Trophoblast cell (in vitro differentiated cells and primary cell): ENCODE measurements at regions not wholly inside any gene's neighbourhood (a gene's known extent, or its start where the extent isn't known, plus 50 kb on each side); places are given as distances from the start of the nearest gene placed in this dataset.

Source experiments
- DNase-seq, 2 donors: peaks; one replicate each; pipeline ENCODE4 v3.0.0-alpha.2; 2016
- H2AFZ ChIP-seq: 2 replicates; pipeline ENCODE4 v1.6.1; 2013; ENCODE audit warnings: low read length, moderate library complexity, mild to moderate bottlenecking; ENCODE audit not compliant: insufficient read depth, poor library complexity
- H2AK5ac ChIP-seq: 2 replicates; pipeline ENCODE4 v1.6.1; 2013; ENCODE audit warnings: mild to moderate bottlenecking, low read length
- H2BK120ac ChIP-seq: 2 replicates; pipeline ENCODE4 v1.6.1; 2013; ENCODE audit warnings: low read length, mild to moderate bottlenecking, moderate library complexity; ENCODE audit not compliant: insufficient read depth, poor library complexity
- H2BK12ac ChIP-seq: 2 replicates; pipeline ENCODE4 v1.6.1; 2013; ENCODE audit warnings: mild to moderate bottlenecking, low read length, moderate library complexity
- H2BK5ac ChIP-seq: 2 replicates; pipeline ENCODE4 v1.6.1; 2013; ENCODE audit warnings: low read length, low read depth, moderate library complexity, mild to moderate bottlenecking; ENCODE audit not compliant: poor library complexity
- H3K14ac ChIP-seq: 2 replicates; pipeline ENCODE4 v1.6.1; 2013; ENCODE audit warnings: mild to moderate bottlenecking, low read length
- H3K18ac ChIP-seq: 2 replicates; pipeline ENCODE4 v1.6.1; 2013; ENCODE audit warnings: mild to moderate bottlenecking, low read length
- H3K23ac ChIP-seq: 2 replicates; pipeline ENCODE4 v1.6.1; 2013; ENCODE audit warnings: low read length
- H3K27ac ChIP-seq: 2 replicates; pipeline ENCODE4 v1.5.1; 2013; ENCODE audit warnings: low read depth, mild to moderate bottlenecking, inconsistent platforms, low read length, moderate library complexity
- H3K27me3 ChIP-seq: 2 replicates; pipeline ENCODE4 v1.6.1; 2013; ENCODE audit warnings: inconsistent platforms, mild to moderate bottlenecking, low read length, moderate library complexity; ENCODE audit not compliant: insufficient read depth
- H3K36me3 ChIP-seq, 2 experiments: 1 replicate in 1 of 2; 2 replicates in 1 of 2; pipeline ENCODE4 v1.6.1; 2013; ENCODE audit warnings: low read length in 2 of 2, mild to moderate bottlenecking in 2 of 2, moderate library complexity in 1 of 2; ENCODE audit not compliant: insufficient read depth in 2 of 2, control insufficient read depth in 1 of 2
- H3K4ac ChIP-seq: 2 replicates; pipeline ENCODE4 v1.6.1; 2013; ENCODE audit warnings: low read depth, mild to moderate bottlenecking, low read length, moderate library complexity
- H3K4me1 ChIP-seq, 2 experiments: 1 replicate in 1 of 2; 2 replicates in 1 of 2; pipeline ENCODE4 v1.6.1; 2013; ENCODE audit warnings: low read length in 2 of 2, mild to moderate bottlenecking in 2 of 2, moderate library complexity in 1 of 2; ENCODE audit not compliant: insufficient read depth in 2 of 2, control insufficient read depth in 1 of 2
- H3K4me2 ChIP-seq: 2 replicates; pipeline ENCODE4 v1.6.1; 2013; ENCODE audit warnings: inconsistent platforms, mild to moderate bottlenecking, low read length, moderate library complexity
- H3K4me3 ChIP-seq: 2 replicates; pipeline ENCODE4 v1.5.1; 2013; ENCODE audit warnings: mild to moderate bottlenecking, low read depth, low read length, inconsistent platforms
- H3K79me1 ChIP-seq: one replicate; pipeline ENCODE4 v1.6.1; 2013; ENCODE audit warnings: low read length
- H3K79me2 ChIP-seq: 2 replicates; pipeline ENCODE4 v1.6.1; 2013; ENCODE audit warnings: low read length, mild to moderate bottlenecking; ENCODE audit not compliant: control insufficient read depth, insufficient read depth, poor library complexity
- H3K9ac ChIP-seq: 2 replicates; pipeline ENCODE4 v1.6.1; 2013; ENCODE audit warnings: mild to moderate bottlenecking, low read length
- H3K9me3 ChIP-seq: 2 replicates; pipeline ENCODE4 v1.6.1; 2013; ENCODE audit warnings: low read depth, mild to moderate bottlenecking, control low read depth, inconsistent platforms, low read length; ENCODE audit not compliant: insufficient read depth
- H4K12ac ChIP-seq: 2 replicates; pipeline ENCODE4 v1.6.1; 2013; ENCODE audit warnings: low read depth, mild to moderate bottlenecking, low read length, moderate library complexity
- H4K8ac ChIP-seq: 2 replicates; pipeline ENCODE4 v1.6.1; 2013; ENCODE audit warnings: low read depth, mild to moderate bottlenecking, low read length, moderate library complexity
- H4K91ac ChIP-seq: one replicate; pipeline ENCODE4 v1.6.1; 2013; ENCODE audit warnings: low read depth, mild to moderate bottlenecking, low read length, moderate library complexity
- WGBS: extraction: QIAGEN DNeasy Blood & Tissue Kit; methylation state at CpG from one replicate; pipeline ENCODE4 v1.1.7; 2013; ENCODE audit warnings: missing lambda C conversion rate; ENCODE audit not compliant: insufficient read length, insufficient coverage; ENCODE audit errors: extremely low coverage; 5-methylcytosine and 5-hydroxymethylcytosine counted together

DNA sequence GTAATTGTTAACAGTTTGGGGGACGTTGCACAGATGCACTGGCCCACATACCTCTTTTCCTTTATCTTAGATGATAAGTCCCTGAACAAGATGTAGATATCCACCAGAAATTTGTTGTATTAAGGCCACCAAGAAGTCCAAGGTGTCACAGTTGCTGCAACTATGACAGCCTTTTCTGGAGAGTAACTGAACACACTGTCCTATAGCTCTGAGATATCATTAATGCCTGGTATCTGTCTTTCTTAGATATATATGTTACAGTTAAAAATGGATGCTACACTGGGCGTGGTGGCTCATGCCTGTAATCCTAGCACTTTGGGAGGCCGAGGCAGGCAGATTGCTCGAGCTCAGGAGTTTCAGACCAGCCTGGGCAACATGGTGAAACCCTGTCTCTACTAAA, 77.8 kb upstream of the PRDX4 start:
- Histone ChIP-seq H2BK12ac (no peak overlapping the region), H3K79me1 (no peaks in the 10 kb centered on the region), H4K8ac (no peak overlapping the region), H3K4me1 (no peaks in the 10 kb centered on the region), H2BK5ac (no peak overlapping the region), H3K4me2 (no peak overlapping the region), H3K4ac (no peak overlapping the region), H4K91ac (no peak overlapping the region), H3K23ac (no peak overlapping the region), H3K4me3 (no peak overlapping the region), H2AFZ (no peak overlapping the region), H3K18ac (no peak overlapping the region), H3K36me3 (no peaks in the 10 kb centered on the region), H2BK120ac (no peak overlapping the region), H2AK5ac (no peak overlapping the region), H3K9ac (no peak overlapping the region), H3K27me3 (no peaks in the 10 kb centered on the region), H3K79me2 (no peaks in the 10 kb centered on the region), H3K14ac (no peak overlapping the region), H3K27ac (no peak overlapping the region), H4K12ac (no peak overlapping the region), H3K9me3 (no peaks in the 10 kb centered on the region)
- no peak for DNase-seq
- no CpG with 5 or more reads among the region's 4 CpGs for WGBS

- no peak overlapping the region for H2BK120ac ChIP-seq
- H3K79me1 ChIP-seq = no peaks in the 10 kb centered on the region
- H3K4me2 ChIP-seq = no peak overlapping the region
- no peak overlapping the region for H3K14ac ChIP-seq
- no peak overlapping the region for H3K27ac ChIP-seq
- H3K79me2 ChIP-seq = no peaks in the 10 kb centered on the region
- H2BK5ac ChIP-seq = no peak overlapping the region
- H4K8ac ChIP-seq = no peak overlapping the region
- H3K4ac ChIP-seq = no peak overlapping the region
- H3K9me3 ChIP-seq = no peaks in the 10 kb centered on the region
- H2BK12ac ChIP-seq = no peak overlapping the region
- no peak overlapping the region for H3K9ac ChIP-seq
- no CpG with 5 or more reads among the region's 5 CpGs for WGBS
- H3K36me3 ChIP-seq = no peaks in the 10 kb centered on the region
- no peak overlapping the region for H3K23ac ChIP-seq
- H3K4me1 ChIP-seq = no peaks in the 10 kb centered on the region
- no peak overlapping the region for H3K4me3 ChIP-seq
- H2AFZ ChIP-seq = no peak overlapping the region
- DNase-seq = no peak
- H4K91ac ChIP-seq = no peak overlapping the region
- no peak overlapping the region for H3K18ac ChIP-seq
- H3K27me3 ChIP-seq = no peaks in the 10 kb centered on the region
- no peak overlapping the region for H2AK5ac ChIP-seq
- no peak overlapping the region for H4K12ac ChIP-seq
Observed at GRCh38 chrX:23592741-23593140, 74.6 kb upstream of the PRDX4 start.

DNA sequence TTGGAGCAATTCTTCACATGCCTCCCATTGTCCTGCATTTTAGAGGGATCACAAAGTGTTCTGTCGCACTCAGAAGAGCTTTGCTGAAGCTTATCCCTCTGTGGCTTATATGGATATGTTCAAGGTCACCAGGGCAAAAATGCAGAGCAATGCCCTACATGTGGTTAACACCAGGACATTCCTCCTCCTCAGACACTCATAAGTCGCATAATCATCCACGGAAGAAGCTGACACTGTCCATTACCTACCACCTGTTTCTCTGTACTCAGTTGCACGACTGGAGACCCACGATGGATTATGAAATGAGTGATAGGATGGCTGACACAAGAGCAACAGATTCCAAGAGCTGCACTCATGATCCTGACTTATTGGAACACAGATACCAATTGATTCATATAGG, 68.7 kb upstream of the PRDX4 start:
- H3K9ac ChIP-seq = no peak overlapping the region
- H3K9me3 ChIP-seq = no peaks in the 10 kb centered on the region
- no peak overlapping the region for H3K4me2 ChIP-seq
- H2AFZ ChIP-seq = no peak overlapping the region
- no peak overlapping the region for H2BK120ac ChIP-seq
- no peak overlapping the region for H3K27ac ChIP-seq
- H3K23ac ChIP-seq = no peak overlapping the region
- H4K8ac ChIP-seq = no peak overlapping the region
- no peak overlapping the region for H4K91ac ChIP-seq
- H3K4me1 ChIP-seq = no peaks in the 10 kb centered on the region
- no peaks in the 10 kb centered on the region for H3K79me1 ChIP-seq
- no peaks in the 10 kb centered on the region for H3K36me3 ChIP-seq
- no peak overlapping the region for H3K18ac ChIP-seq
- no peak overlapping the region for H3K4ac ChIP-seq
- no peaks in the 10 kb centered on the region for H3K27me3 ChIP-seq
- no peak overlapping the region for H3K14ac ChIP-seq
- no peak overlapping the region for H2BK5ac ChIP-seq
- H2BK12ac ChIP-seq = no peak overlapping the region
- no peak overlapping the region for H3K4me3 ChIP-seq
- H2AK5ac ChIP-seq = no peak overlapping the region
- H3K79me2 ChIP-seq = no peaks in the 10 kb centered on the region
- no CpG with 5 or more reads among the region's 5 CpGs for WGBS
- DNase-seq = no peak
- no peak overlapping the region for H4K12ac ChIP-seq

GRCh38 chrX:23603501-23603900, 63.8 kb upstream of the PRDX4 start:
- Histone ChIP-seq H4K12ac (no peak overlapping the region), H3K14ac (no peak overlapping the region), H2BK12ac (no peak overlapping the region), H3K79me2 (no peaks in the 10 kb centered on the region), H3K18ac (no peak overlapping the region), H2AFZ (no peak overlapping the region), H2BK5ac (no peak overlapping the region), H3K36me3 (no peaks in the 10 kb centered on the region), H3K27me3 (no peaks in the 10 kb centered on the region), H4K91ac (no peak overlapping the region), H3K9ac (no peak overlapping the region), H3K23ac (no peak overlapping the region), H3K4me1 (no peaks in the 10 kb centered on the region), H3K27ac (no peak overlapping the region), H2AK5ac (no peak overlapping the region), H3K4me3 (no peak overlapping the region), H3K9me3 (no peaks in the 10 kb centered on the region), H2BK120ac (no peak overlapping the region), H3K79me1 (no peaks in the 10 kb centered on the region), H3K4me2 (no peak overlapping the region), H4K8ac (no peak overlapping the region), H3K4ac (no peak overlapping the region)
- no peak for DNase-seq
- WGBS = no CpG with 5 or more reads among the region's 1 CpG
